ENCODE measurements at regions not wholly inside any gene's neighbourhood (a gene's known extent, or its start where the extent isn't known, plus 50 kb on each side); places are given as distances from the start of the nearest gene placed in this dataset.

DNA sequence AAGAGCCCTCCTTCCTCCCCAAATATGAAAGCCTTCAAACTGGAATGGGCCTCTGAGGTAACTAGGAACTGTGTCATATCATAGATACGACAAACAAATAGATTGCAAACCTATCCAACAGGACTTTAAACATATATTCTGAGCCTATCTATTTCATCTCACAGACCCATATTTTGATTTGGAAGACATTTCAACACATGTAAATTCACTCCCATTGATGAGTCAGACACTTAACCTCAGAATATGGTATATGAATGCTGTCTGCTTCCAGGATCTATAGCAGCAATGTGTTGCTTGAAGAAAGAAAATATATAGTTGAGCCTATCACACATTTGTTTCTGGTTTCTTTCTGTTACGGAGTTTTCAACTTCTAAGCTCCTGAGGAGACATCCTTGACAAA, 221.9 kb upstream of the SAMSN1 start:
- WGBS (ENCODE audit: extremely low coverage, insufficient read length, low lambda C conversion rate) = no CpG with 5 or more reads among the region's 2 CpGs
- Histone ChIP-seq H3K4ac (ENCODE audit: low read depth, low read length) (no peak overlapping the region), H3K4me2 (ENCODE audit: insufficient read depth, insufficient read length, low read length) (no peak overlapping the region), H3K27me3 (ENCODE audit: insufficient read depth, low read length) (no peaks in the 10 kb centered on the region), H4K91ac (ENCODE audit: insufficient read length, low read depth, low read length) (no peak overlapping the region), H3K27ac (ENCODE audit: insufficient read length, low read depth, low read length) (no peak overlapping the region), H3K9me3 (ENCODE audit: control insufficient read depth, low read depth, low read length) (no peaks in the 10 kb centered on the region), H2BK120ac (ENCODE audit: low read depth, low read length, poor library complexity, severe bottlenecking) (no peak overlapping the region), H3T11ph (ENCODE audit: low read length) (no peak overlapping the region), H2BK5ac (ENCODE audit: insufficient read length, low read length) (no peak overlapping the region), H3K79me2 (ENCODE audit: insufficient read depth, low read length) (no peaks in the 10 kb centered on the region), H4K8ac (replicated peaks; ENCODE audit: insufficient read length, low read depth, low read length) (no peak overlapping the region), H4K20me1 (ENCODE audit: control insufficient read depth, insufficient read depth, insufficient read length) (no peaks in the 10 kb centered on the region), H2BK15ac (ENCODE audit: low read depth, low read length) (no peak overlapping the region), H2AK5ac (ENCODE audit: insufficient read length, low read length) (no peak overlapping the region), H3K23me2 (ENCODE audit: insufficient read length, low read depth, low read length, poor library complexity, severe bottlenecking) (no peaks in the 10 kb centered on the region), H2AFZ (ENCODE audit: low read length) (no peak overlapping the region), H2BK12ac (ENCODE audit: insufficient read length, low read depth, low read length) (no peak overlapping the region), H3K56ac (ENCODE audit: insufficient read length, low read depth, low read length) (no peak overlapping the region), H2BK20ac (ENCODE audit: low read depth, low read length, poor library complexity, severe bottlenecking) (no peak overlapping the region), H4K5ac (ENCODE audit: insufficient read length, low read depth, low read length) (no peak overlapping the region), H3K4me1 (ENCODE audit: insufficient read depth, low read length) (no peaks in the 10 kb centered on the region), H3K23ac (ENCODE audit: insufficient read length, low read depth, low read length) (no peak overlapping the region), H3K18ac (ENCODE audit: insufficient read length, low read depth, low read length) (no peak overlapping the region), H3K9ac (ENCODE audit: extremely low read depth, insufficient read length, low read length) (no peak overlapping the region), H3K79me1 (ENCODE audit: insufficient read depth, low read depth, low read length, poor library complexity, severe bottlenecking) (no peaks in the 10 kb centered on the region), H3K14ac (ENCODE audit: insufficient read depth, low read length) (no peak overlapping the region)
- Mint-ChIP-seq H3K9me3 (no peaks in the 10 kb centered on the region), H3K27ac (peak overlapping the region in 1 of 3 experiments; percentile 69; a peak in 1 of 7 replicates), H3K4me1 (no peaks in the 10 kb centered on the region), H3K27me3 (ENCODE audit: low read depth) (no peaks in the 10 kb centered on the region), H3K4me3 (no peak overlapping the region), H3K36me3 (ENCODE audit: insufficient read depth in 1 of 3, low read depth in 3 of 3) (no peaks in the 10 kb centered on the region)
- no peak for DNase-seq
- TF ChIP-seq, protein P1, sequence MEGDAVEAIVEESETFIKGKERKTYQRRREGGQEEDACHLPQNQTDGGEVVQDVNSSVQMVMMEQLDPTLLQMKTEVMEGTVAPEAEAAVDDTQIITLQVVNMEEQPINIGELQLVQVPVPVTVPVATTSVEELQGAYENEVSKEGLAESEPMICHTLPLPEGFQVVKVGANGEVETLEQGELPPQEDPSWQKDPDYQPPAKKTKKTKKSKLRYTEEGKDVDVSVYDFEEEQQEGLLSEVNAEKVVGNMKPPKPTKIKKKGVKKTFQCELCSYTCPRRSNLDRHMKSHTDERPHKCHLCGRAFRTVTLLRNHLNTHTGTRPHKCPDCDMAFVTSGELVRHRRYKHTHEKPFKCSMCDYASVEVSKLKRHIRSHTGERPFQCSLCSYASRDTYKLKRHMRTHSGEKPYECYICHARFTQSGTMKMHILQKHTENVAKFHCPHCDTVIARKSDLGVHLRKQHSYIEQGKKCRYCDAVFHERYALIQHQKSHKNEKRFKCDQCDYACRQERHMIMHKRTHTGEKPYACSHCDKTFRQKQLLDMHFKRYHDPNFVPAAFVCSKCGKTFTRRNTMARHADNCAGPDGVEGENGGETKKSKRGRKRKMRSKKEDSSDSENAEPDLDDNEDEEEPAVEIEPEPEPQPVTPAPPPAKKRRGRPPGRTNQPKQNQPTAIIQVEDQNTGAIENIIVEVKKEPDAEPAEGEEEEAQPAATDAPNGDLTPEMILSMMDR (conservative IDR thresholded peaks at IDR 0.05) = no peak

Measured in H9 (cell line).